Gastroesophageal sphincter (tissue), 3 donors: ENCODE measurements at regions not wholly inside any gene's neighbourhood (a gene's known extent, or its start where the extent isn't known, plus 50 kb on each side); places are given as distances from the start of the nearest gene placed in this dataset.

Source experiments
- POLR2A ChIP-seq, 2 donors: fragments of 450-650 bp; IDR thresholded peaks; one replicate each; pipeline ENCODE4 v1.6.1; 2017; ENCODE audit warnings: antibody characterized with exemption in 2 of 2, mild to moderate bottlenecking in 2 of 2, moderate library complexity in 1 of 2
- TF ChIP-seq, protein P1 (sequence below), 4 experiments: fragments of 200-600 bp in 2 of 4; fragments of 450-650 bp in 2 of 4; sonication (generic) in 1 of 4; IDR thresholded peaks; one replicate each; pipeline ENCODE4 v1.5.1; 2017 to 2019; ENCODE audit warnings: antibody characterized with exemption in 4 of 4, mild to moderate bottlenecking in 2 of 4, moderate library complexity in 2 of 4

DNA sequence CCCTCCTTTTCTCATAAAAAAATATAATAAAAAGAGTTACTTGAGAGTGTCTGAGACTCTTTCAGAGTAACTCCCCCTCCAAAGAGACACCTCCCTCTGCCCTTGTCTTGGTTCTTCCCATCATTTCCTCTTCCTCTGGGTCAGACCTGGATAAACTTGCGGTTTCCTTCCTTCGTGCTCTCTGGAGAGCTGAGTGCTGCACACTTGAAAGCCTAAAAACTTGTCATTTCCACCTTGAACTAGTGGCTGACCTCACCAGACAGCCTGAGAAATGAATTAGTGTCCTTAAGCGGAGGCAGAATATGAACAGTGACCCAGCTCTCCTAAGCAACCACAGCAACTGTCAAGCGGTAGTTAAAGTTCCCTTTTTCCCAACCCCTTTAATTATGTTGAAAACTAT lies 88.4 kb upstream of the PROX1 start:
- TF ChIP-seq, protein P1, sequence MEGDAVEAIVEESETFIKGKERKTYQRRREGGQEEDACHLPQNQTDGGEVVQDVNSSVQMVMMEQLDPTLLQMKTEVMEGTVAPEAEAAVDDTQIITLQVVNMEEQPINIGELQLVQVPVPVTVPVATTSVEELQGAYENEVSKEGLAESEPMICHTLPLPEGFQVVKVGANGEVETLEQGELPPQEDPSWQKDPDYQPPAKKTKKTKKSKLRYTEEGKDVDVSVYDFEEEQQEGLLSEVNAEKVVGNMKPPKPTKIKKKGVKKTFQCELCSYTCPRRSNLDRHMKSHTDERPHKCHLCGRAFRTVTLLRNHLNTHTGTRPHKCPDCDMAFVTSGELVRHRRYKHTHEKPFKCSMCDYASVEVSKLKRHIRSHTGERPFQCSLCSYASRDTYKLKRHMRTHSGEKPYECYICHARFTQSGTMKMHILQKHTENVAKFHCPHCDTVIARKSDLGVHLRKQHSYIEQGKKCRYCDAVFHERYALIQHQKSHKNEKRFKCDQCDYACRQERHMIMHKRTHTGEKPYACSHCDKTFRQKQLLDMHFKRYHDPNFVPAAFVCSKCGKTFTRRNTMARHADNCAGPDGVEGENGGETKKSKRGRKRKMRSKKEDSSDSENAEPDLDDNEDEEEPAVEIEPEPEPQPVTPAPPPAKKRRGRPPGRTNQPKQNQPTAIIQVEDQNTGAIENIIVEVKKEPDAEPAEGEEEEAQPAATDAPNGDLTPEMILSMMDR (IDR thresholded peaks at IDR 0.05) = no peak
- TF ChIP-seq POLR2A (IDR thresholded peaks at IDR 0.05) = no peak
